GM19324 (cell line): ENCODE measurements at regions not wholly inside any gene's neighbourhood (a gene's known extent, or its start where the extent isn't known, plus 50 kb on each side); places are given as distances from the start of the nearest gene placed in this dataset.
"Not testable (repeated sequence)": the region's sequence is repeated elsewhere in the genome, so short reads cannot be mapped to it uniquely, and the experiment has no call there.

Source experiments
- ATAC-seq: cut with Tn5 transposase; IDR thresholded peaks from one replicate; pipeline ENCODE4 v1.9.1; 2021; ENCODE audit warnings: mild to moderate bottlenecking, moderate library complexity; ENCODE audit not compliant: unreplicated experiment, low FRiP score

DNA sequence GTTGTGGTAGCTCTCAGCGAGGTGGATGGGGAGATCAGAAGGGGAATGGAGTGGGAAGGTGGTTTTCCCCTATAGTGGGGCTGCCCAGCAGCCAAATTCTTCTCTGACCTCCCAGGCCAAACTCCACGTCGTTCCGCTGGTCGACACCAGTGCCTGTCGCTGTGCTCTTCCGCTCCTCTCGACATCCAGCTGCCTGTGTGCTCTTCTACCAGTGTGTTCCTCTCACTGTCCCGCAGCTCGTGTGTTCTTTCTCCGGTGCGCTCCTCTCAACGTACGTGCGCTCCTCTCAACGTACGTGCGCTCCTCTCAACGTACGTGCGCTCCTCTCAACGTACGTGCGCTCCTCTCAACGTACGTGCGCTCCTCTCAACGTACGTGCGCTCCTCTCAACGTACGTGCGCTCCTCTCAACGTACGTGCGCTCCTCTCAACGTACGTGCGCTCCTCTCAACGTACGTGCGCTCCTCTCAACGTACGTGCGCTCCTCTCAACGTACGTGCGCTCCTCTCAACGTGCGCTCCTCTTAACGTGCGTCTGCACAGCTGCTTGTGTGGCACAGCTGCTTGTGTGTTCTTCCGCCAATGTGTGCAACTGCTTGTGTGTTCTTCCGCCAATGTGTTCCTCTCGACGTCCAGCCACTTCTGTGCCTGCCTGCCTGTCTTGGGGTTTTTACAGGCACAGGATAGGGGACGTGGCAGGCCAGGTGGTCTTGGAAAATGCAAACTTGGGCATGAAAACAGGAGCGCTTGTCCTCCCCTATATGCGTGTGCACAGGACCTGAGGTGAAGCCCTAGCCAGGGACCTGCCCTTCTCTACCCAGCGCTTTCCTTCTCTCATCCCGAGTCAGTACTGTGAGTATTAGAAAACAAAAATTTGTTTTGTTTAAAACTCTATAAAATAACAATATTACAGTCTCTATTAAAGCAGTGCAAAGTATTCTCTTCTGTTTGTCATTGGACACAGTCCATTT, 991.1 kb downstream of the GBE1 start:
- ATAC-seq = no peak

- ATAC-seq = no peak
These were observed 991.8 kb downstream of the GBE1 start for GRCh38 chr3:80769683-80770082.

DNA sequence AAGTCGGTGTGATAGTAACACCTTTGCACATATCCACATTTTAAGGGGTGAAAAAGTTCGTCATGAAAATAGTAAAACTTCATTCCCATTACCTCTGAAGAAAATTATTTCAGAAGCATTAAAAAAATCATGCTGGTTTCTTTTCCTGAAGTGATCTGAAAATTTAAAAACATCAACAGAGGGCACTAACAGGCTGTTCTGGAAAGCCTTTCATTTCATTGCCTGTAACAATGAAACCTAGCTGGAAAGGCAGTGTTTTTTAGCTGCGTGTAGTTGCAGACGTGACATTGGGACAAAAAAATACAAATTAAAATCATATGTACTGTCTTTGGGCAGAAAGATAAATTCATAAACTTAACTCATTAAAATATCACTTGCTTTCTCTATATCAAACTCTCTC, 993.8 kb downstream of the GBE1 start:
- ATAC-seq = no peak

GRCh38 chr3:80754969-80755368, 987.2 kb upstream of the ROBO1 start:
- no peak for ATAC-seq

GRCh38 chr3:80753021-80753420, 985.2 kb upstream of the ROBO1 start:
- no peak for ATAC-seq

DNA sequence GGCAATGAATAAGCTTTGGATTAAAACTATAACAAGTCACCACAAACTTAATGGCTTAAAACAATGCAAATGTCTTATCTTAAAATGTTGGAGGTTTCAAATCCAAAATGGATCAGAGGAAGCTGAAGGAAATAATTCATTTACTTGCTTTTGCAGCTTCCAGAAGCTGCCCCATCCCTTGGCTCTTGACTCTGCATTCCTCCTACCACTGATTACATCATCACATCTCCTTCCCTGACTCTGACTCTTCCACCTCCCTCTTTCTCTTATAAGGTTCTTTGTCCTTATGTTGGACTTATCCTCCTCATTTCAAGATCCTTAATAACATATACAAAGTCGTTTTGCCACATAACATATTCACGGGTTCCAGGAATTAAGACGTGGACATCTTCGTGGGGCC, 982.8 kb upstream of the ROBO1 start:
- ATAC-seq = no peak

DNA sequence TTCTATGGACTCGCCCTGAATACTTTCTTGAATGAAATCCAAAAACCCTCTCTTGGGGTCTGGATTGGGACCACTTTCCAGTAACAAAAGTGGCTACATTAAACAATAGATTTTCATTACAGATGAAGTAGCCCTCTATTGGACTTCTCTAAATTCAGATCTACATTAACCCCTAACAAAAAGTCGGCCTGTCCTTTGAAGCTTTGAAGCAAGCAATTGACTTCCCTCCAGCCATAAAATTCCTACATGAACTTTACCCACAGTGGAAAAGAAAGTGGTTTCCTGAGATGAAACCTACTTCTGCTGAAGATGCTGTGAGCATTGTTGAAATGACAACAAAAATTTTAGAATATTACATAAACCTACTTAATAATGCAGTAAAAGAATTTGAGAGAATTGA, 967.1 kb upstream of the ROBO1 start:
- no peak for ATAC-seq

DNA sequence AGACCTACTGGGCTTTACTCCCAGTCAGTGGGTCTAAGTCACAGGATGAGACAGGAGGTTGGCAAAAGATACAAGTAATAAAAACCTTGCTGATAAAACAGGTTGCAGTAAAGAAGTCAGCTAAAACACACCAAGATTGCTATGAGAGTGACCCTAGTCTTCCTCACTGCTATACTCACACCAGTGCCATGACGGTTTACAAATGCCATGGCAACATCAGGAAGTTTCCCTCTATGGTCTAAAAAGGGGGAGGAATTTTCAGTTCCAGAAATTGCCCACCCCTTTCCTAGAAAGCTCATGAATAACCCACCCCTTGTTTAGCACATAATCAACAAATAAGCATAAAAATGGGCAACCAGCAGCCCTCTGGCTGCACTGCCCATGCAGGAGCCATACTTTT, 966.7 kb upstream of the ROBO1 start:
- ATAC-seq = no peak

DNA sequence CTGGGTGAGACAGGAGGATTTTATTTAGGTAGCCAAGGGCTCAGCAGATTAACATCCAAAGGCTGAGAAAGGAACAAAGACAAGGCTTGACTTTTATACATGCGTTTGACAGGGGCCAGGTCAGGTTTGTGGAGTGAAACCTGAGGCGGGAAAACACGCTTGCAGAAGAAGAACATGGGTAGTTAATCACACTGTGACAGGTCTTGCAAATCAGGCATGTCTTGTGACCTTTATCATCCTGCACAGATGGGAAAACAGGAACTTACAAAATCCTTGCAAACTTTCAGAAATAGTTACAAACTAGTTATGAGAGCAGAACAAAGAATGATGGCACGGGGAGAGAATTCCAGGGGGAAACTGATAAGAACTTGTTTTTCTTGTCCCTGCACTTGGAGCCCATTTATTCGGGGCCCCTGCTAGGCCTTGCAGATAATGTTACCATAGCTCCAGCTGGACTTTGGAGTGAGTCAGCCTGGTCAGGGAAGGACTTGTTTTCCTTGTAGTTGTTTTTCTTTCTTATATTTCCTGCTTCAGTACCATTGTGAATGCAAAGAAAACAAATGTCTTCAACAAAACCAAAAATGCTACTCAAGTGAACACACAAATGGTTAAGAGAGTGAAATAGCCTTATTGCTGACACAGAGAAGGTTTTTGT, 965.9 kb upstream of the ROBO1 start:
- no peak for ATAC-seq

- ATAC-seq = not testable (repeated sequence)
These were observed 959.8 kb upstream of the ROBO1 start for GRCh38 chr3:80727561-80727960.

GRCh38 chr3:80709597-80710322, 942.0 kb upstream of the ROBO1 start:
- not testable (repeated sequence) for ATAC-seq

DNA sequence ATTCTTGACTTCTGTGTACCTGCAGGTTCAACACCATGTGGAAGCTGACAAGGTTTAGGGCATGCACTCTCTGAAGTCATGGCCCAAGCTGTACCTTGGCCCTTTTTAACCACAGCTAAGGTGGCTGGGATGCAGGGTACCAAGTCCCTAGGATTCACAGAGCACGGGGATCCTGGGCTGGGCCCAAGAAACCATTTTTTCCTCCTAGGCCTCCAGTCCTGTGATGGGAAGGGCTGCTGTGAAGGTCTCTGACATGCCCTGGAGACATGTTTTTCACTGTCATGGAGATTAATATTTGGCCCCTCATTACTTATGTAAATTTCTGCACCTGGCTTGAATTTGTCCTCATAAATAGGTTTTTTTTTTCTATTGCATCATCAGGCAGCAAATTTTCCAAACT, 937.5 kb upstream of the ROBO1 start:
- no peak for ATAC-seq

GRCh38 chr3:80701349-80701748, 933.6 kb upstream of the ROBO1 start:
- ATAC-seq = no peak

- ATAC-seq = no peak
These were observed 929.5 kb upstream of the ROBO1 start for GRCh38 chr3:80697291-80697690.

DNA sequence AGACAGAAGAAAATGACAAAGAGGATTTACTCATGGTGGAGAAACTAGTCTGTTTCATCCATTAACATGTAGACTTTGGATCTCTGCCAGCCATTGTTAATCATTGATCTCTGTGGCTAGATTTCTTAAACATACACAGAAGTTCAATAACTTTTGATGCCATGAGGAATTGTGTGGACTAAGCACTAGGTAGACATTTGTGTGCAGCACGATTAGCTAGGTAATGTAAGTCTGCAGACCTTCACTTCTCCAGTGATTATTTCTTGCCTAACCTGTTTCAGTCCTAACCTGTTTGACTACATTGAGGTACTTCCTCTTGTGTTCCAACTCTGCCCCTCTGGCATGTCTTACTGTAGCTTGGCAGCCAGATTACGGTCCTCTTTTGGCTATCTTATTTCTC, 928.5 kb upstream of the ROBO1 start:
- no peak for ATAC-seq

DNA sequence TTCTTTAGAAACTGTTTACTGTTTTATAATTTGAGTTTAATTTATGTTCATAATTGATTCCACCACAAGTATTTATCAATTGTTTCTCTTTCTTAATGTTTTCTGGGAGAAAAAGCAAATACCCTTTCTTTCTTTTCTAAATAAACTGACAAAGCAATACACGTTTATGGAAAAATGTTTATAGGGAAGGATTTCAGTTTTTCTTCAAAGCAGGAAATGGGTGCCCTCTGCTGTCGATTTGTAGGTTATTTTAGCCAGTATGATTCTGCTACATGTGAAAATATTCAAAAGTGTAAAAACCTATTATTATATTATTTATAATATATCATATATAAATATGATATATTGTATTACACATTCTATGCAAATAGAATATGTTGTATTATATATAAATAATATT, 921.0 kb upstream of the ROBO1 start:
- ATAC-seq = no peak

DNA sequence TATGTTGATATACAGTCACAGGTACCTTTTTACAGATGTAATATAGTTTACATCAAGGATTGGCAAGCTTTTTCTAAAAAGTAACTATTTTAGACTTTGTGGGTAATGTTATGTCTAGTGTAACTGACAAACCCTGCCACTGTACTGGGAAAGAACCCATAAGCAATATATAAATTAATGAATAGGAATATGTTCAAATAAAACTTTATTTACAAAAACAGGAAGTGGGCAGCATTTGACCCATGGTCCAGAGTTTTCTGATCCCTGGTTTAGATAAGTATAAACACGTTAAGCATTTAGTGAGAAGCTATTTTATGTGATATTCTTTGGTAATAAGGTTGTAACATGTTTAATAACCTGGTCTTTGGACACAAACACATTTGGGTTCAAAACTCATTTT, 915.2 kb upstream of the ROBO1 start:
- no peak for ATAC-seq

DNA sequence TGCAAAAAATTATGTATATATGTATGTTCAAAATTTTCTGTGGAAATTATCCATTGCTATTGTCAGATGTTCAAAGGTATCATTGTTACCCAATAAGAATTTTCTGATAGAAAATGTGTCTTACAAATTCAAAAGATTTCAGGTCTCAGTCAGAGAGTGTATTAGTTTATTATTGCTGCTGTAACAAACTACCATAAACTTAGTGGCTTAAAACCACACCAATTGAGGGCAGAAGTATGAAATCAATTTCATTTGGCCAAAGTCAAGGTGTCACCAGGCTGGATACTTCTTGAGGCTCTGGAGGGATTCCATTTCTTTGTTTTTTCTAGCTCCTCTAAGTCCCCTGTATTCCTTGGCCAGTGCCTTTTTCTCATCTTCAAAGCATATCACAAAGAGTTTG, 914.4 kb upstream of the ROBO1 start:
- ATAC-seq = no peak

DNA sequence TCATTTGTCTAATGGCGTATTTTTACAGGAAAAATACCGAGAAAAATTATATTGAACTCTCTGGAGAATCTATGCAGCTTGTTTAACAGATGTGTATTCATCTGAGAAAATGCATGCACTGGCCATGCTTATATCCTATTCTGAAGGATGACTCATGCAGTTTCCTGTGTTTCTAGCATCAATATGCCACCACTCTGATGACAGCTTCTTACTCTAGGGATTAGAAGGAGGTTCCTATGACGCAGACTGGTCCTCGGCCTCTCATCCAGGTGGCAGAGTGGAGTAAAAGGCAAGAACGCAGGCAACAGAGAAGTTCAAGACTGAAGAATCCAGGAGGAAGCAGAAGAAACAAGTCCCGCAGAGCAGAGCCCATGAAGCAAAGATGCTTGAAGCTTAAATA, 910.0 kb upstream of the ROBO1 start:
- ATAC-seq = no peak

DNA sequence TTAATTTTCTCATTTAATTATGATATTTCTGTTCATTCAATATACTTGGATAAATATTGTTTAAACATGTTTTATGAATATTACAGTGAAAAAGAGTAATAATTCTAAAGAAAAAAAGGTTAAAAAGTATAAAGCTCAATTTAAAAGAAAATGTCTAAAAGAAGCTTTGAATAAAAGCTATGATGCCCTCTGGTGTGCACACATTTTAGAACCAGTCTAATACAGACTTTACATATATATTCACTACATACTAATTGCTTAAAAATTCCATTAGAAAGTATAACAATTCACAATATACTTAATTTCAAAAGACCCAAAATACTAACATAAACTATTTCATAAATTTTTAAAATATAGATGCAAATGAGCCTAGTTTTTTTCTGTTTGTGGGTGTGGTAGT, 909.1 kb upstream of the ROBO1 start:
- no peak for ATAC-seq

DNA sequence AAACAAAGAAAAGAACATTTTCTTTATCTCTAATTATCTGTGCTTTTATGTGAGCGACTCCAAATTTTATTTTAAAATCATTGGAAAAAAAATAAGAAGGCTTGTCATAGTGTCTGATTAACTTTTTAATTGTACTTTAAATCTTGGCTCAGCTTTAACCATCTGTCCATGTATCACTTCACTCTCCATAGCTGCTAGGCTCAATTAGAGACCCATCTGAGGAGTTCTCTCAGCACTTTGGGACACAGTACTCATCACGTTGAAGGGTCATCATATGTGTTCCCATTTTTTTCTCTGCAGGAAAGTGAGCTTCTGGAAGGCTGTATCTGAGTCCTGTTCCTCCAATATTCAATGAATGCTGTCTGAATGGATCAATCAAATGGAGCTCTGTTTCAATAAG, 908.5 kb upstream of the ROBO1 start:
- no peak for ATAC-seq
